Panc1 (cell line): ENCODE measurements at regions not wholly inside any gene's neighbourhood (a gene's known extent, or its start where the extent isn't known, plus 50 kb on each side); places are given as distances from the start of the nearest gene placed in this dataset.

Source experiments
- POLR2AphosphoS5 ChIP-seq: IDR thresholded peaks from 2 replicates; pipeline ENCODE4 v1.6.1; 2012; ENCODE audit warnings: mild to moderate bottlenecking, low read depth, low read length, moderate library complexity
- TF ChIP-seq, protein P1 (sequence below): fragments of 450-650 bp; IDR thresholded peaks from 2 replicates; pipeline ENCODE4 v1.5.1; 2017; ENCODE audit warnings: mild to moderate bottlenecking

DNA sequence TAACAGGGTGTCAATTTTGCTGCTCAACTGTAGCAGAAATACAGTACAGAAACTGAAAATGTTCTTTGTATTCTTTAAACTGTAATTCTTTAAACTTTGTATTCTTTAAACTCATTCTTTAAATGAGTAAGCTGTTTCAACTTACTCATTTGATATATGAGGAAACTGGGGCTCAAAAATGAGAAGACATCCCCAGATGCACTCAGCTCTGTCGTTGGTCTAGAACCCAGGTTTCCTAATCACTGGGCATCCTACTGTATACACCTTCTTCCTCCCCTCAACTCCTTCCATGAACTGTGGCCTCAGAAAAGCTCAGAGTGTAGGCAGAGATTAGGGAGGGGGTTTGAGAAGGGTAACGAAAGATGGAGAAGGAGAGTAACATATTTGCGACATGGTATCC is 136.5 kb upstream of the MAST4 start:
- TF ChIP-seq, protein P1, sequence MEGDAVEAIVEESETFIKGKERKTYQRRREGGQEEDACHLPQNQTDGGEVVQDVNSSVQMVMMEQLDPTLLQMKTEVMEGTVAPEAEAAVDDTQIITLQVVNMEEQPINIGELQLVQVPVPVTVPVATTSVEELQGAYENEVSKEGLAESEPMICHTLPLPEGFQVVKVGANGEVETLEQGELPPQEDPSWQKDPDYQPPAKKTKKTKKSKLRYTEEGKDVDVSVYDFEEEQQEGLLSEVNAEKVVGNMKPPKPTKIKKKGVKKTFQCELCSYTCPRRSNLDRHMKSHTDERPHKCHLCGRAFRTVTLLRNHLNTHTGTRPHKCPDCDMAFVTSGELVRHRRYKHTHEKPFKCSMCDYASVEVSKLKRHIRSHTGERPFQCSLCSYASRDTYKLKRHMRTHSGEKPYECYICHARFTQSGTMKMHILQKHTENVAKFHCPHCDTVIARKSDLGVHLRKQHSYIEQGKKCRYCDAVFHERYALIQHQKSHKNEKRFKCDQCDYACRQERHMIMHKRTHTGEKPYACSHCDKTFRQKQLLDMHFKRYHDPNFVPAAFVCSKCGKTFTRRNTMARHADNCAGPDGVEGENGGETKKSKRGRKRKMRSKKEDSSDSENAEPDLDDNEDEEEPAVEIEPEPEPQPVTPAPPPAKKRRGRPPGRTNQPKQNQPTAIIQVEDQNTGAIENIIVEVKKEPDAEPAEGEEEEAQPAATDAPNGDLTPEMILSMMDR: no peak
- no peak for TF ChIP-seq POLR2AphosphoS5
